Astrocyte (in vitro differentiated cells and primary cell): ENCODE measurements at regions not wholly inside any gene's neighbourhood (a gene's known extent, or its start where the extent isn't known, plus 50 kb on each side); places are given as distances from the start of the nearest gene placed in this dataset.

Source experiments
- DNase-seq: peaks from one replicate; pipeline ENCODE4 v3.0.0-alpha.2; 2010; ENCODE audit warnings: low read depth
- FAIRE-seq: peaks from 2 replicates; lab custom pipeline; 2011; peaks lifted over from hg19 to GRCh38; lab: Jason Lieb, UNC
- H2AFZ ChIP-seq: 2 replicates; pipeline ENCODE4 v1.6.0; 2012; ENCODE audit warnings: low read depth, low read length, inconsistent platforms
- H3K27ac ChIP-seq: 2 replicates; pipeline ENCODE4 v1.5.1; 2011; ENCODE audit warnings: low read depth, low read length, inconsistent platforms
- H3K27me3 ChIP-seq: 2 replicates; pipeline ENCODE4 v1.6.0; 2011; ENCODE audit warnings: low read length, inconsistent platforms; ENCODE audit not compliant: insufficient read depth
- H3K36me3 ChIP-seq: 2 replicates; pipeline ENCODE4 v1.5.1; 2011; ENCODE audit warnings: low read length, inconsistent platforms; ENCODE audit not compliant: insufficient read depth
- H3K4me1 ChIP-seq: 2 replicates; pipeline ENCODE4 v1.5.1; 2011; ENCODE audit warnings: low read length, inconsistent platforms; ENCODE audit not compliant: insufficient read depth
- H3K4me2 ChIP-seq: 2 replicates; pipeline ENCODE4 v1.6.0; 2012; ENCODE audit warnings: low read length, inconsistent platforms
- H3K4me3 ChIP-seq: 2 replicates; pipeline ENCODE4 v1.5.1; 2011; ENCODE audit warnings: low read depth, mild to moderate bottlenecking, low read length, inconsistent platforms; ENCODE audit not compliant: insufficient read depth
- H3K79me2 ChIP-seq: 2 replicates; pipeline ENCODE4 v1.6.0; 2012; ENCODE audit warnings: mild to moderate bottlenecking, low read length, inconsistent platforms; ENCODE audit not compliant: insufficient read depth
- H3K9ac ChIP-seq: 2 replicates; pipeline ENCODE4 v1.6.0; 2012; ENCODE audit warnings: mild to moderate bottlenecking, low read length, inconsistent platforms
- H3K9me3 ChIP-seq: 2 replicates; pipeline ENCODE4 v1.5.1; 2012; ENCODE audit warnings: low read depth, mild to moderate bottlenecking, low read length, inconsistent platforms; ENCODE audit not compliant: insufficient read depth
- H4K20me1 ChIP-seq: 2 replicates; pipeline ENCODE4 v1.6.0; 2012; ENCODE audit warnings: low read length, inconsistent platforms; ENCODE audit not compliant: insufficient read depth
- H3K27ac Mint-ChIP-seq: one replicate; pipeline ENCODE4 v1.8.0; 2021; ENCODE audit warnings: mild to moderate bottlenecking, mixed read lengths; ENCODE audit not compliant: unreplicated experiment
- H3K27me3 Mint-ChIP-seq: one replicate; pipeline ENCODE4 v1.8.0; 2021; ENCODE audit warnings: low read depth, mixed read lengths; ENCODE audit not compliant: unreplicated experiment
- H3K36me3 Mint-ChIP-seq: one replicate; pipeline ENCODE4 v1.8.0; 2021; ENCODE audit warnings: low read depth, mixed read lengths; ENCODE audit not compliant: unreplicated experiment
- H3K4me1 Mint-ChIP-seq: one replicate; pipeline ENCODE4 v1.8.0; 2021; ENCODE audit warnings: low read depth, mixed read lengths; ENCODE audit not compliant: unreplicated experiment
- H3K4me3 Mint-ChIP-seq: one replicate; pipeline ENCODE4 v1.8.0; 2021; ENCODE audit warnings: mild to moderate bottlenecking, moderate library complexity, mixed read lengths; ENCODE audit not compliant: unreplicated experiment
- H3K9me3 Mint-ChIP-seq: one replicate; pipeline ENCODE4 v1.8.0; 2021; ENCODE audit warnings: mild to moderate bottlenecking, mixed read lengths; ENCODE audit not compliant: unreplicated experiment
- EZH2 ChIP-seq: IDR thresholded peaks from 2 replicates; pipeline ENCODE4 v1.6.1; 2012; ENCODE audit warnings: mild to moderate bottlenecking, low read length, inconsistent platforms; ENCODE audit not compliant: insufficient read depth
- TF ChIP-seq, protein P1 (sequence below): IDR thresholded peaks from 2 replicates; pipeline ENCODE4 v1.5.1; 2011; ENCODE audit warnings: low read depth, mild to moderate bottlenecking, inconsistent platforms, low read length, moderate library complexity; ENCODE audit not compliant: insufficient read depth

DNA sequence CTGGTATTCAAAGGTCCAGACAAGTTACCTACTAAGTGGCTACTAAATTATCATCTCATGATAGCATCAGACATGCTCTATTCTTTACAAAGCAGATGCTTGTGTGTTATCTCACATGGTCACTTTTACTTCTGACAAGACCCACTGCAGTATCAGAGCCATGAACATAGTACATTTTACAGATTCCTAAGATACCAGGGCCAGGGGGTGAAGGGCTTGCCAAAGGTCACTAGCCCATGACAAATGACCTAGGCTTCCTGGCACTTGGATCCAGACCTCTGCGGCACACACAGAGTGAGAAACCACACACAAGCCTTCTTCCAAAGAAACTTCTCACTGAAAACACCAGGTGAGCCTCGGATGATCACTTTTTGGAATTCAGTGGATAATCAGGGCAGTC lies 446.8 kb downstream of the EIPR1 start:
- Histone ChIP-seq H3K79me2 (no peaks in the 10 kb centered on the region), H3K27ac (no peak overlapping the region), H3K36me3 (no peaks in the 10 kb centered on the region), H3K4me2 (no peak overlapping the region), H3K4me3 (no peak overlapping the region), H4K20me1 (no peaks in the 10 kb centered on the region), H3K27me3 (no peaks in the 10 kb centered on the region), H2AFZ (no peak overlapping the region), H3K9ac (no peak overlapping the region), H3K4me1 (no peaks in the 10 kb centered on the region), H3K9me3 (no peaks in the 10 kb centered on the region)
- peaks cover 15% of the 10 kb centered on the region for H3K9me3 Mint-ChIP-seq
- TF ChIP-seq, protein P1, sequence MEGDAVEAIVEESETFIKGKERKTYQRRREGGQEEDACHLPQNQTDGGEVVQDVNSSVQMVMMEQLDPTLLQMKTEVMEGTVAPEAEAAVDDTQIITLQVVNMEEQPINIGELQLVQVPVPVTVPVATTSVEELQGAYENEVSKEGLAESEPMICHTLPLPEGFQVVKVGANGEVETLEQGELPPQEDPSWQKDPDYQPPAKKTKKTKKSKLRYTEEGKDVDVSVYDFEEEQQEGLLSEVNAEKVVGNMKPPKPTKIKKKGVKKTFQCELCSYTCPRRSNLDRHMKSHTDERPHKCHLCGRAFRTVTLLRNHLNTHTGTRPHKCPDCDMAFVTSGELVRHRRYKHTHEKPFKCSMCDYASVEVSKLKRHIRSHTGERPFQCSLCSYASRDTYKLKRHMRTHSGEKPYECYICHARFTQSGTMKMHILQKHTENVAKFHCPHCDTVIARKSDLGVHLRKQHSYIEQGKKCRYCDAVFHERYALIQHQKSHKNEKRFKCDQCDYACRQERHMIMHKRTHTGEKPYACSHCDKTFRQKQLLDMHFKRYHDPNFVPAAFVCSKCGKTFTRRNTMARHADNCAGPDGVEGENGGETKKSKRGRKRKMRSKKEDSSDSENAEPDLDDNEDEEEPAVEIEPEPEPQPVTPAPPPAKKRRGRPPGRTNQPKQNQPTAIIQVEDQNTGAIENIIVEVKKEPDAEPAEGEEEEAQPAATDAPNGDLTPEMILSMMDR: no peak
- no peaks in the 10 kb centered on the region for H3K36me3 Mint-ChIP-seq
- no peak for FAIRE-seq
- H3K27me3 Mint-ChIP-seq: no peaks in the 10 kb centered on the region
- H3K4me3 Mint-ChIP-seq: no peak overlapping the region
- H3K27ac Mint-ChIP-seq: no peak overlapping the region
- peaks cover 18% of the 10 kb centered on the region for H3K4me1 Mint-ChIP-seq
- no peak for DNase-seq

DNA sequence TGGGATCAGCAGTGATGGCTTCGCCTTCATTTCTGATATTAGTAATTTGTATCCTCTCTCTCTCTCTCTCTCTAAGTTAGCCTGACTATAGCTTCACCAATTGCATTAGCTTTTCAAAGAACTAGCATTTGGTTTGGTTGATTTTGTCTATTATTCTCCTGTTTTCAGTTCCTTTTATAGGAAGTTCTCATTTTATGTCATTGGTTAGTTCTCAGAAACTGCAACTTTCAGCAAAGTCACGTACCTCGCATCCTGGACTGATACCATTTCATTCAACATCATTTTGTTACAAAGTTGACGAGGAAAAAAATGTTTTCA lies 450.8 kb downstream of the EIPR1 start:
- Mint-ChIP-seq H3K9me3 (peaks cover 21% of the 10 kb centered on the region), H3K27me3 (no peaks in the 10 kb centered on the region), H3K4me1 (peaks cover 16% of the 10 kb centered on the region), H3K4me3 (no peak overlapping the region), H3K36me3 (no peaks in the 10 kb centered on the region), H3K27ac (no peak overlapping the region)
- no peak overlapping the region for H3K4me2 ChIP-seq
- no peaks in the 10 kb centered on the region for H3K79me2 ChIP-seq
- H3K27ac ChIP-seq: no peak overlapping the region
- no peak overlapping the region for H3K9ac ChIP-seq
- no peaks in the 10 kb centered on the region for H4K20me1 ChIP-seq
- no peak overlapping the region for H3K4me3 ChIP-seq
- TF ChIP-seq, protein P1: no peak
- TF ChIP-seq EZH2: no peak
- H3K9me3 ChIP-seq: peaks cover 7% of the 10 kb centered on the region
- no peak overlapping the region for H2AFZ ChIP-seq
- H3K36me3 ChIP-seq: no peaks in the 10 kb centered on the region
- no peaks in the 10 kb centered on the region for H3K27me3 ChIP-seq
- no peak for FAIRE-seq
- no peaks in the 10 kb centered on the region for H3K4me1 ChIP-seq
- no peak for DNase-seq

DNA sequence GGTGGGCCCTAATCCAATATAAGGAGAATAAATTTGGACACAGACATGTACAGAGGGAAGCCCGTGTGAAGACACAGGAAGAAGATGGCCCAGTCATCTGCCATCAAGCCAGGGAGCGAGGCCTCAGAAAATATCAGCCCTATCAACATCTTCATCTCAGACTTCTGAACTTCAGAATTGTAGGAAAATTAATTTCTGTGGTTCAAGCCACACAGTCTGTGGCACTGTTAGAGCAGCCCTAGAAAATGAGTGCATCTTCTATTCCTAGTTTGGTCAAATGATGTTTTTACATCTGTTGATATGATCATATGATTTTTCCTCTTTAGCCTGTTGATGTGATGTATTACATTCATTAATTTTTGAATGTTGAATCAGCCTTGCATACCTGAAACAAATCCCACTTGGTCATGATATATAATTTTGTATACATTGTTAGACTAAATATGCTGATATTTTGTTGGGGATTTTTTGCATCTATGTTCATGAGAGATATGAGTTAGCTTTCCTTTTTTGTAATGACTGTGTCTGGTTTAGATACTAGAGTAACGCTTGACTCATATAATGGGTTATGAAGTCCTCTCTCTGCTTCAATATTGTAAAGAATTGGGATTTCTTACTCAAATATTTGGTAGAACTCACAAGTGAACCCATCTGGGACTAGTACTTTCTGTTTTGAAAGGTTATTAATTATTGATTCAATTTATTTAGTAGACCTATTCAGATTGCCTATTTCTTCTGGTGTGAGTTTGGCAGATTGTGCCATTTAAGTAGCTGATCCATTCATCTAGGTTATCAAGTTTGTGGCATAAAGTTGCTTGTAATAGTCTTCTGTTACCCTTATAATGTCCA lies 451.4 kb downstream of the EIPR1 start:
- Histone ChIP-seq H3K9ac (no peak overlapping the region), H3K9me3 (peaks cover 7% of the 10 kb centered on the region), H4K20me1 (no peaks in the 10 kb centered on the region), H3K36me3 (no peaks in the 10 kb centered on the region), H3K27ac (no peak overlapping the region), H3K4me3 (no peak overlapping the region), H3K27me3 (no peaks in the 10 kb centered on the region), H3K4me2 (no peak overlapping the region), H2AFZ (no peak overlapping the region), H3K79me2 (no peaks in the 10 kb centered on the region), H3K4me1 (no peaks in the 10 kb centered on the region)
- TF ChIP-seq EZH2: no peak
- TF ChIP-seq, protein P1: no peak
- H3K4me3 Mint-ChIP-seq: no peak overlapping the region
- no peak for FAIRE-seq
- H3K36me3 Mint-ChIP-seq: no peaks in the 10 kb centered on the region
- no peak overlapping the region for H3K27ac Mint-ChIP-seq
- H3K4me1 Mint-ChIP-seq: peaks cover 10% of the 10 kb centered on the region
- H3K27me3 Mint-ChIP-seq: peaks cover 2% of the 10 kb centered on the region
- peaks cover 21% of the 10 kb centered on the region for H3K9me3 Mint-ChIP-seq
- no peak for DNase-seq
